H9 (cell line): ENCODE measurements at regions not wholly inside any gene's neighbourhood (a gene's known extent, or its start where the extent isn't known, plus 50 kb on each side); places are given as distances from the start of the nearest gene placed in this dataset.

Source experiments
- DNase-seq: peaks from one replicate; pipeline ENCODE4 v3.0.0-alpha.2; 2017
- H2AFZ ChIP-seq: one replicate; pipeline ENCODE4 v1.6.1; 2013; ENCODE audit warnings: mild to moderate bottlenecking, low read length, control low read depth, moderate library complexity
- H2AK5ac ChIP-seq: 2 replicates; pipeline ENCODE4 v1.6.1; 2013; ENCODE audit warnings: low read length, control low read depth, mixed read lengths; ENCODE audit not compliant: insufficient read length
- H2BK120ac ChIP-seq: one replicate; pipeline ENCODE4 v1.6.1; 2013; ENCODE audit warnings: low read depth, mild to moderate bottlenecking, low read length, control low read depth, inconsistent platforms; ENCODE audit not compliant: poor library complexity, severe bottlenecking
- H2BK12ac ChIP-seq: 2 replicates; pipeline ENCODE4 v1.6.1; 2013; ENCODE audit warnings: low read length, control low read depth, mixed read lengths, low read depth; ENCODE audit not compliant: insufficient read length
- H2BK15ac ChIP-seq: 2 replicates; pipeline ENCODE4 v1.6.1; 2013; ENCODE audit warnings: low read depth, low read length, control low read depth
- H2BK20ac ChIP-seq: one replicate; pipeline ENCODE4 v1.6.1; 2013; ENCODE audit warnings: low read depth, mild to moderate bottlenecking, low read length, control low read depth, inconsistent platforms; ENCODE audit not compliant: poor library complexity, severe bottlenecking
- H2BK5ac ChIP-seq: 2 replicates; pipeline ENCODE4 v1.6.1; 2013; ENCODE audit warnings: low read length, control low read depth, mixed read lengths; ENCODE audit not compliant: insufficient read length
- H3K14ac ChIP-seq: 2 replicates; pipeline ENCODE4 v1.6.1; 2013; ENCODE audit warnings: low read length, control low read depth; ENCODE audit not compliant: insufficient read depth
- H3K18ac ChIP-seq: 2 replicates; pipeline ENCODE4 v1.6.1; 2013; ENCODE audit warnings: low read depth, mild to moderate bottlenecking, mixed read lengths, low read length, control low read depth; ENCODE audit not compliant: insufficient read length
- H3K23ac ChIP-seq: 2 replicates; pipeline ENCODE4 v1.6.1; 2013; ENCODE audit warnings: low read length, control low read depth, mixed read lengths, low read depth; ENCODE audit not compliant: insufficient read length
- H3K23me2 ChIP-seq: 2 replicates; pipeline ENCODE4 v1.6.1; 2013; ENCODE audit warnings: low read depth, mild to moderate bottlenecking, mixed read lengths, low read length, control low read depth; ENCODE audit not compliant: insufficient read length, poor library complexity, severe bottlenecking
- H3K27ac ChIP-seq: 2 replicates; pipeline ENCODE4 v1.5.1; 2013; ENCODE audit warnings: low read length, control low read depth, mixed read lengths, low read depth; ENCODE audit not compliant: insufficient read length
- H3K27me3 ChIP-seq: 2 replicates; pipeline ENCODE4 v1.6.1; 2013; ENCODE audit warnings: low read length, control low read depth, inconsistent platforms; ENCODE audit not compliant: insufficient read depth
- H3K4ac ChIP-seq: 2 replicates; pipeline ENCODE4 v1.6.1; 2013; ENCODE audit warnings: low read depth, mild to moderate bottlenecking, control low read depth, inconsistent platforms, low read length, moderate library complexity
- H3K4me1 ChIP-seq: 2 replicates; pipeline ENCODE4 v1.6.1; 2013; ENCODE audit warnings: low read length, control low read depth, inconsistent platforms; ENCODE audit not compliant: insufficient read depth
- H3K4me2 ChIP-seq: 2 replicates; pipeline ENCODE4 v1.6.1; 2013; ENCODE audit warnings: low read length, control low read depth, mixed read lengths; ENCODE audit not compliant: insufficient read length, insufficient read depth
- H3K56ac ChIP-seq: 2 replicates; pipeline ENCODE4 v1.6.1; 2013; ENCODE audit warnings: low read depth, mild to moderate bottlenecking, mixed read lengths, low read length, control low read depth; ENCODE audit not compliant: insufficient read length
- H3K79me1 ChIP-seq: 2 replicates; pipeline ENCODE4 v1.6.1; 2013; ENCODE audit warnings: low read depth, mild to moderate bottlenecking, moderate library complexity, low read length, control low read depth, inconsistent platforms; ENCODE audit not compliant: insufficient read depth, poor library complexity, severe bottlenecking
- H3K79me2 ChIP-seq: 2 replicates; pipeline ENCODE4 v1.6.1; 2013; ENCODE audit warnings: low read length, control low read depth, inconsistent platforms; ENCODE audit not compliant: insufficient read depth
- H3K9ac ChIP-seq: 2 replicates; pipeline ENCODE4 v1.6.1; 2013; ENCODE audit warnings: low read length, control low read depth, mixed read lengths; ENCODE audit not compliant: insufficient read length; ENCODE audit errors: extremely low read depth
- H3K9me3 ChIP-seq: one replicate; pipeline ENCODE4 v1.6.1; 2013; ENCODE audit warnings: low read depth, low read length, inconsistent platforms; ENCODE audit not compliant: control insufficient read depth
- H3T11ph ChIP-seq: one replicate; pipeline ENCODE4 v1.6.1; 2013; ENCODE audit warnings: mild to moderate bottlenecking, low read length, control low read depth, inconsistent platforms
- H4K20me1 ChIP-seq: one replicate; pipeline ENCODE4 v1.6.1; 2013; ENCODE audit not compliant: control insufficient read depth, insufficient read length, insufficient read depth
- H4K5ac ChIP-seq: 2 replicates; pipeline ENCODE4 v1.6.1; 2013; ENCODE audit warnings: low read depth, mild to moderate bottlenecking, mixed read lengths, low read length, control low read depth; ENCODE audit not compliant: insufficient read length
- H4K8ac ChIP-seq: replicated peaks from 2 replicates; pipeline ENCODE4 v1.6.1; 2013; ENCODE audit warnings: low read length, control low read depth, mixed read lengths, low read depth; ENCODE audit not compliant: insufficient read length
- H4K91ac ChIP-seq: 2 replicates; pipeline ENCODE4 v1.6.1; 2013; ENCODE audit warnings: low read depth, mild to moderate bottlenecking, moderate library complexity, mixed read lengths, low read length, control low read depth; ENCODE audit not compliant: insufficient read length
- H3K27ac Mint-ChIP-seq, 3 experiments: 2 replicates in 2 of 3; 3 replicates in 1 of 3; pipeline ENCODE4 v1.8.0; 2020 to 2021; ENCODE audit warnings: mixed read lengths in 3 of 3, mild to moderate bottlenecking in 1 of 3, moderate library complexity in 1 of 3
- H3K27me3 Mint-ChIP-seq: 2 replicates; pipeline ENCODE4 v1.8.0; 2021; ENCODE audit warnings: low read depth, mild to moderate bottlenecking, moderate library complexity, mixed read lengths
- H3K36me3 Mint-ChIP-seq, 3 experiments: 2 replicates in 2 of 3; 3 replicates in 1 of 3; pipeline ENCODE4 v1.8.0; 2020 to 2021; ENCODE audit warnings: low read depth in 3 of 3, mixed read lengths in 3 of 3; ENCODE audit not compliant: insufficient read depth in 1 of 3
- H3K4me1 Mint-ChIP-seq, 2 experiments: 2 replicates each; pipeline ENCODE4 v1.8.0; 2020; ENCODE audit warnings: mixed read lengths in 2 of 2
- H3K4me3 Mint-ChIP-seq, 2 experiments: 2 replicates in 1 of 2; 3 replicates in 1 of 2; pipeline ENCODE4 v1.8.0; 2020 to 2021; ENCODE audit warnings: mild to moderate bottlenecking in 2 of 2, mixed read lengths in 2 of 2, moderate library complexity in 1 of 2
- H3K9me3 Mint-ChIP-seq, 2 experiments: 2 replicates in 1 of 2; 3 replicates in 1 of 2; pipeline ENCODE4 v1.8.0; 2020; ENCODE audit warnings: mild to moderate bottlenecking in 2 of 2, mixed read lengths in 2 of 2, moderate library complexity in 1 of 2
- CTCF ChIP-seq: fragments of 200-600 bp; sonication (generic); conservative IDR thresholded peaks from 3 replicates; pipeline ENCODE4 v1.8.0; 2021; ENCODE audit warnings: antibody characterized with exemption, mild to moderate bottlenecking
- WGBS: extraction: QIAGEN DNeasy Blood & Tissue Kit; methylation state at CpG from one replicate; pipeline ENCODE4 v1.1.7; 2013; ENCODE audit warnings: missing lambda C conversion rate, low lambda C conversion rate, mixed read lengths; ENCODE audit not compliant: insufficient read length; ENCODE audit errors: extremely low coverage; 5-methylcytosine and 5-hydroxymethylcytosine counted together

- H2BK12ac ChIP-seq, result no peak overlapping the region
- Mint-ChIP-seq H3K27me3 (no peaks in the 10 kb centered on the region), H3K27ac (no peak overlapping the region), H3K4me3 (no peak overlapping the region), H3K4me1 (no peaks in the 10 kb centered on the region), H3K36me3 (peaks cover 0 to 15% (median 0%) of the 10 kb centered on the region in 3 experiments; a peak in 2 of 7 replicates), H3K9me3 (peaks cover 6 to 7% of the 10 kb centered on the region in 2 experiments; a peak in 3 of 5 replicates)
- WGBS, result no CpG with 5 or more reads among the region's 5 CpGs
- no peaks in the 10 kb centered on the region for H3K27me3 ChIP-seq
- H4K8ac ChIP-seq, result no peak overlapping the region
- no peak overlapping the region for H2AK5ac ChIP-seq
- no peaks in the 10 kb centered on the region for H3K4me1 ChIP-seq
- H2BK20ac ChIP-seq, result no peak overlapping the region
- no peaks in the 10 kb centered on the region for H3K79me1 ChIP-seq
- H3K4me2 ChIP-seq, result no peak overlapping the region
- no peak overlapping the region for H3T11ph ChIP-seq
- H2BK15ac ChIP-seq, result no peak overlapping the region
- H3K56ac ChIP-seq, result no peak overlapping the region
- no peak overlapping the region for H3K27ac ChIP-seq
- no peaks in the 10 kb centered on the region for H3K9me3 ChIP-seq
- H3K23ac ChIP-seq, result no peak overlapping the region
- H3K14ac ChIP-seq, result no peak overlapping the region
- no peak for DNase-seq
- no peaks in the 10 kb centered on the region for H3K23me2 ChIP-seq
- TF ChIP-seq CTCF, result no peak
- H2BK5ac ChIP-seq, result no peak overlapping the region
- no peak overlapping the region for H2BK120ac ChIP-seq
- no peak overlapping the region for H4K91ac ChIP-seq
- no peak overlapping the region for H2AFZ ChIP-seq
- no peak overlapping the region for H3K18ac ChIP-seq
- H4K5ac ChIP-seq, result no peak overlapping the region
- no peak overlapping the region for H3K9ac ChIP-seq
- H4K20me1 ChIP-seq, result no peaks in the 10 kb centered on the region
- no peaks in the 10 kb centered on the region for H3K79me2 ChIP-seq
- H3K4ac ChIP-seq, result no peak overlapping the region
Measured at GRCh38 chr7:84603545-84603944, 409.0 kb upstream of the SEMA3A start.
